ENCODE measurements at regions not wholly inside any gene's neighbourhood (a gene's known extent, or its start where the extent isn't known, plus 50 kb on each side); places are given as distances from the start of the nearest gene placed in this dataset.

- TF ChIP-seq CTCF (conservative IDR thresholded peaks at IDR 0.05 in 1 of 2, IDR thresholded peaks at IDR 0.05 in 1 of 2; ENCODE audit: extremely low read depth in 1 of 2, insufficient read depth in 1 of 2, low read depth in 1 of 2, low read length in 2 of 2) (no peak), EZH2 (IDR thresholded peaks at IDR 0.05; ENCODE audit: borderline replicate concordance, low read length) (no peak)
Measured at GRCh38 chr1:113216664-113217063, 143.7 kb downstream of the LRIG2 start.

All from mammary epithelial cell (primary cell).